T-cell (primary cell): ENCODE measurements at regions not wholly inside any gene's neighbourhood (a gene's known extent, or its start where the extent isn't known, plus 50 kb on each side); places are given as distances from the start of the nearest gene placed in this dataset.

Experiments used
- ATAC-seq, 4 experiments: fragments of 200-7000 bp in 3 of 4; fragments of 150-1000 bp in 1 of 4; cut with Tn5 transposase; replicated peaks in 1 of 4; 1 replicate in 3 of 4; 2 replicates in 1 of 4; pipeline ENCODE4 v1.10.0; 2021; ENCODE audit warnings: moderate library complexity in 3 of 4, mild to moderate bottlenecking in 2 of 4, moderate number of reproducible peaks in 1 of 4
- CTCF ChIA-PET, 2 donors: fragments of 300-600 bp; sonication (Branson Sonifier 250); formaldehyde crosslinking; loops; one replicate each; lab custom pipeline; 2022; ENCODE audit warnings: antibody characterized with exemption in 2 of 2; lab: Charles Lee
- POLR2A ChIA-PET, 2 donors: fragments of 300-600 bp; sonication (Branson Sonifier 250); formaldehyde crosslinking; loops; one replicate each; lab custom pipeline; 2022; ENCODE audit warnings: antibody characterized with exemption in 2 of 2; lab: Charles Lee
- DNase-seq, 35 experiments: peaks; one replicate each; pipeline versions ENCODE4 v3.0.0 to v3.0.0-alpha.2; 2013 to 2023
- H3K27ac ChIP-seq: one replicate; pipeline ENCODE4 v1.5.1; 2013; ENCODE audit warnings: low read length
- H3K27me3 ChIP-seq, 2 experiments: replicated peaks in 1 of 2; 1 replicate in 1 of 2; 2 replicates in 1 of 2; pipeline versions ENCODE4 v1.6.1 to v1.7.0; 2013; ENCODE audit warnings: low read length in 1 of 2, mixed read lengths in 1 of 2; ENCODE audit not compliant: control insufficient read depth in 2 of 2, insufficient read depth in 2 of 2; ENCODE audit errors: extremely low read depth in 1 of 2
- H3K36me3 ChIP-seq, 2 donors: 1 replicate in 1 of 2; 2 replicates in 1 of 2; pipeline versions ENCODE4 v1.6.1 to v1.7.0; 2013; ENCODE audit warnings: low read length in 1 of 2; ENCODE audit not compliant: control insufficient read depth in 2 of 2, insufficient read depth in 1 of 2; ENCODE audit errors: extremely low read depth in 1 of 2
- H3K4me1 ChIP-seq, 2 experiments: 1 replicate in 1 of 2; 2 replicates in 1 of 2; pipeline versions ENCODE4 v1.6.1 to v1.7.0; 2013; ENCODE audit warnings: low read length in 2 of 2, mixed read lengths in 1 of 2; ENCODE audit not compliant: insufficient read depth in 2 of 2, control insufficient read depth in 1 of 2; ENCODE audit errors: extremely low read depth in 1 of 2
- H3K4me3 ChIP-seq, 2 donors: 1 replicate in 1 of 2; 2 replicates in 1 of 2; pipeline versions ENCODE4 v1.5.1 to v1.7.0; 2013; ENCODE audit warnings: mild to moderate bottlenecking in 2 of 2, low read length in 1 of 2, moderate library complexity in 1 of 2; ENCODE audit not compliant: control insufficient read depth in 1 of 2; ENCODE audit errors: extremely low read depth in 1 of 2
- H3K9me3 ChIP-seq: 2 replicates; pipeline ENCODE4 v1.7.0; 2013
- H3K27ac Mint-ChIP-seq, 2 donors: one replicate each; pipeline ENCODE4 v1.8.0; 2020 to 2021; ENCODE audit warnings: mild to moderate bottlenecking in 2 of 2, mixed read lengths in 2 of 2
- H3K27me3 Mint-ChIP-seq, 2 donors: one replicate each; pipeline ENCODE4 v1.8.0; 2021 to 2022; ENCODE audit warnings: mixed read lengths in 2 of 2
- H3K36me3 Mint-ChIP-seq: one replicate; pipeline ENCODE4 v1.8.0; 2021; ENCODE audit warnings: mixed read lengths
- H3K4me1 Mint-ChIP-seq, 3 donors: one replicate each; pipeline ENCODE4 v1.8.0; 2020 to 2022; ENCODE audit warnings: mixed read lengths in 3 of 3, mild to moderate bottlenecking in 1 of 3
- H3K4me3 Mint-ChIP-seq, 3 donors: one replicate each; pipeline ENCODE4 v1.8.0; 2020 to 2022; ENCODE audit warnings: mild to moderate bottlenecking in 3 of 3, mixed read lengths in 3 of 3, moderate library complexity in 3 of 3
- H3K9me3 Mint-ChIP-seq, 3 donors: one replicate each; pipeline ENCODE4 v1.8.0; 2020 to 2022; ENCODE audit warnings: mixed read lengths in 3 of 3
- WGBS: methylation state at CpG from one replicate; pipeline ENCODE4 v1.1.5; 2013; ENCODE audit warnings: missing lambda C conversion rate; ENCODE audit not compliant: insufficient coverage; 5-methylcytosine and 5-hydroxymethylcytosine counted together

GRCh38 chr2:20140321-20141055 lies 84.4 kb downstream of the SDC1 start:
- H3K4me3 Mint-ChIP-seq = no peak overlapping the region
- H3K27ac Mint-ChIP-seq = no peak overlapping the region
- peaks cover 0 to 19% of the 10 kb centered on the region in 2 experiments for H3K27me3 ChIP-seq
- POLR2A ChIA-PET = no interaction called here
- no peaks in the 10 kb centered on the region for H3K4me1 Mint-ChIP-seq
- H3K4me1 ChIP-seq = no peaks in the 10 kb centered on the region
- DNase-seq = no peak
- no peaks in the 10 kb centered on the region for H3K36me3 ChIP-seq
- no peak overlapping the region for H3K4me3 ChIP-seq
- no peaks in the 10 kb centered on the region for H3K9me3 Mint-ChIP-seq
- H3K9me3 ChIP-seq = no peaks in the 10 kb centered on the region
- no peak overlapping the region for H3K27ac ChIP-seq
- no peak for ATAC-seq
- CTCF ChIA-PET = no interaction called here
- no peaks in the 10 kb centered on the region for H3K36me3 Mint-ChIP-seq
- WGBS = 72% methylated on average over 9 of the region's 11 CpGs
- H3K27me3 Mint-ChIP-seq = peaks cover 0 to 4% of the 10 kb centered on the region in 2 donors

- Histone ChIP-seq H3K4me3 (no peak overlapping the region), H3K27ac (no peak overlapping the region), H3K36me3 (no peaks in the 10 kb centered on the region), H3K9me3 (no peaks in the 10 kb centered on the region), H3K4me1 (no peaks in the 10 kb centered on the region), H3K27me3 (peaks cover 0 to 19% of the 10 kb centered on the region in 2 experiments)
- DNase-seq = no peak
- no peak for ATAC-seq
- Mint-ChIP-seq H3K27me3 (peaks cover 0 to 1% of the 10 kb centered on the region in 2 donors), H3K9me3 (no peaks in the 10 kb centered on the region), H3K36me3 (no peaks in the 10 kb centered on the region), H3K27ac (no peak overlapping the region), H3K4me3 (no peak overlapping the region), H3K4me1 (no peaks in the 10 kb centered on the region)
- 55% methylated on average over 5 of the region's 9 CpGs for WGBS
- ChIA-PET CTCF (no interaction called here), POLR2A (no interaction called here)
These were observed 85.3 kb downstream of the SDC1 start for GRCh38 chr2:20139407-20140172.

- ChIA-PET POLR2A (interaction anchor here in 1 of 2 donors (0.6 kb wide), 1 partner anchor 1184 kb away, joined by 3 read pairs; no protein-coding TSS in a partner anchor), CTCF (no interaction called here)
- no peaks in the 10 kb centered on the region for H3K4me1 ChIP-seq
- peaks cover 0 to 5% of the 10 kb centered on the region in 2 donors for H3K27me3 Mint-ChIP-seq
- ATAC-seq = no peak
- H3K9me3 Mint-ChIP-seq = no peaks in the 10 kb centered on the region
- H3K36me3 ChIP-seq = no peaks in the 10 kb centered on the region
- 42% methylated on average over 6 of the region's 6 CpGs for WGBS
- no peak for DNase-seq
- no peak overlapping the region for H3K27ac ChIP-seq
- no peak overlapping the region for H3K27ac Mint-ChIP-seq
- no peaks in the 10 kb centered on the region for H3K4me1 Mint-ChIP-seq
- no peak overlapping the region for H3K4me3 ChIP-seq
- H3K9me3 ChIP-seq = no peaks in the 10 kb centered on the region
- no peak overlapping the region for H3K4me3 Mint-ChIP-seq
- no peaks in the 10 kb centered on the region for H3K36me3 Mint-ChIP-seq
- peaks cover 0 to 19% of the 10 kb centered on the region in 2 experiments for H3K27me3 ChIP-seq
These were observed 86.2 kb downstream of the SDC1 start for GRCh38 chr2:20138696-20139095.

GRCh38 chr2:20137884-20138283 lies 86.5 kb upstream of the LAPTM4A start:
- no peaks in the 10 kb centered on the region for H3K36me3 ChIP-seq
- H3K9me3 ChIP-seq = no peaks in the 10 kb centered on the region
- no peaks in the 10 kb centered on the region for H3K9me3 Mint-ChIP-seq
- H3K4me3 Mint-ChIP-seq = no peak overlapping the region
- no peaks in the 10 kb centered on the region for H3K4me1 Mint-ChIP-seq
- H3K27me3 ChIP-seq = peaks cover 0 to 26% of the 10 kb centered on the region in 2 experiments
- ATAC-seq = no peak
- no peak for DNase-seq
- CTCF ChIA-PET = no interaction called here
- no peak overlapping the region for H3K27ac Mint-ChIP-seq
- H3K4me3 ChIP-seq = no peak overlapping the region
- POLR2A ChIA-PET = no interaction called here
- H3K4me1 ChIP-seq = no peaks in the 10 kb centered on the region
- peaks cover under 1 to 5% of the 10 kb centered on the region in 2 donors for H3K27me3 Mint-ChIP-seq
- 94% methylated on average over 6 of the region's 8 CpGs for WGBS
- H3K36me3 Mint-ChIP-seq = no peaks in the 10 kb centered on the region
- no peak overlapping the region for H3K27ac ChIP-seq

GRCh38 chr2:20137131-20137571 lies 85.7 kb upstream of the LAPTM4A start:
- WGBS = 94% methylated on average over 3 of the region's 10 CpGs
- ChIA-PET POLR2A (no interaction called here), CTCF (no interaction called here)
- Mint-ChIP-seq H3K27ac (no peak overlapping the region), H3K27me3 (peaks cover 8 to 11% of the 10 kb centered on the region in 2 donors), H3K4me1 (no peaks in the 10 kb centered on the region), H3K36me3 (no peaks in the 10 kb centered on the region), H3K9me3 (no peaks in the 10 kb centered on the region), H3K4me3 (no peak overlapping the region)
- Histone ChIP-seq H3K4me3 (no peak overlapping the region), H3K27me3 (peaks cover 0 to 27% of the 10 kb centered on the region in 2 experiments), H3K9me3 (no peaks in the 10 kb centered on the region), H3K27ac (no peak overlapping the region), H3K4me1 (no peaks in the 10 kb centered on the region), H3K36me3 (no peaks in the 10 kb centered on the region)
- DNase-seq (no peak), ATAC-seq (no peak)

GRCh38 chr2:20136149-20136548 lies 84.7 kb upstream of the LAPTM4A start:
- no peaks in the 10 kb centered on the region for H3K36me3 ChIP-seq
- peaks cover 14 to 17% of the 10 kb centered on the region in 2 donors for H3K27me3 Mint-ChIP-seq
- no peak overlapping the region for H3K4me3 ChIP-seq
- WGBS = 76% methylated on average over 12 of the region's 12 CpGs
- ATAC-seq (no peak), DNase-seq (no peak)
- H3K9me3 ChIP-seq = no peaks in the 10 kb centered on the region
- peaks cover 0 to 27% of the 10 kb centered on the region in 2 experiments for H3K27me3 ChIP-seq
- ChIA-PET POLR2A (no interaction called here), CTCF (no interaction called here)
- H3K4me1 ChIP-seq = no peaks in the 10 kb centered on the region
- H3K27ac Mint-ChIP-seq = no peak overlapping the region
- no peaks in the 10 kb centered on the region for H3K4me1 Mint-ChIP-seq
- no peaks in the 10 kb centered on the region for H3K9me3 Mint-ChIP-seq
- no peak overlapping the region for H3K27ac ChIP-seq
- no peaks in the 10 kb centered on the region for H3K36me3 Mint-ChIP-seq
- H3K4me3 Mint-ChIP-seq = no peak overlapping the region
